ENCODE measurements at regions not wholly inside any gene's neighbourhood (a gene's known extent, or its start where the extent isn't known, plus 50 kb on each side); places are given as distances from the start of the nearest gene placed in this dataset.

DNA sequence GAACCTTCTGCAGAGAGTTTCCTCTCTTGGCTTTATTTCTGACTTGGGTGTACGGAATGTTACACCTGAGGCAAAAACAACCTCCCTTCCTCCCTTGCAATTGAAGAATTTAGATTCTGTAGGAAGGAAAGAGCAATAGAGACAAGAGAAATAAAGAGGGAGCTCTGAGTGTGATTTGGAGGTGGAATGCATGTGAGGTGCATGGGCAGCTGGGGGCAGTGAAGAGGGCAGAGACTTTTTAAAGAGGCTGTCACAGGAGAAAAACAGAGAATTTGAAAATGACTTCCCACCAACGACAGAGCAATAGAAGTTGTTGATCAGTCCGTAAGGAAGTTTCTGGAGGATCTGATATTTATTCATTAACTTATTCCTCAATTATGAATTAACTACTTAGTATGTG is 172.0 kb upstream of the B3GALT2 start:
- TF ChIP-seq, protein P1, sequence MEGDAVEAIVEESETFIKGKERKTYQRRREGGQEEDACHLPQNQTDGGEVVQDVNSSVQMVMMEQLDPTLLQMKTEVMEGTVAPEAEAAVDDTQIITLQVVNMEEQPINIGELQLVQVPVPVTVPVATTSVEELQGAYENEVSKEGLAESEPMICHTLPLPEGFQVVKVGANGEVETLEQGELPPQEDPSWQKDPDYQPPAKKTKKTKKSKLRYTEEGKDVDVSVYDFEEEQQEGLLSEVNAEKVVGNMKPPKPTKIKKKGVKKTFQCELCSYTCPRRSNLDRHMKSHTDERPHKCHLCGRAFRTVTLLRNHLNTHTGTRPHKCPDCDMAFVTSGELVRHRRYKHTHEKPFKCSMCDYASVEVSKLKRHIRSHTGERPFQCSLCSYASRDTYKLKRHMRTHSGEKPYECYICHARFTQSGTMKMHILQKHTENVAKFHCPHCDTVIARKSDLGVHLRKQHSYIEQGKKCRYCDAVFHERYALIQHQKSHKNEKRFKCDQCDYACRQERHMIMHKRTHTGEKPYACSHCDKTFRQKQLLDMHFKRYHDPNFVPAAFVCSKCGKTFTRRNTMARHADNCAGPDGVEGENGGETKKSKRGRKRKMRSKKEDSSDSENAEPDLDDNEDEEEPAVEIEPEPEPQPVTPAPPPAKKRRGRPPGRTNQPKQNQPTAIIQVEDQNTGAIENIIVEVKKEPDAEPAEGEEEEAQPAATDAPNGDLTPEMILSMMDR (IDR thresholded peaks at IDR 0.05), result peak in 1 of 12 donors; percentile 17
- no peak for TF ChIP-seq POLR2A (IDR thresholded peaks at IDR 0.05)

Data from heart left ventricle (tissue), 13 donors.